C1 segment of cervical spinal cord (tissue), 14 donors: ENCODE measurements at regions not wholly inside any gene's neighbourhood (a gene's known extent, or its start where the extent isn't known, plus 50 kb on each side); places are given as distances from the start of the nearest gene placed in this dataset.
A peak's percentile ranks its signal among the peaks of the same experiment; 100 is the strongest.
"Not testable (repeated sequence)": the region's sequence is repeated elsewhere in the genome, so short reads cannot be mapped to it uniquely, and the experiment has no call there.

ENCODE experiments used
- DNase-seq, 14 donors: peaks; one replicate each; lab custom pipeline; 2025; lab: John Stamatoyannopoulos, UW

DNA sequence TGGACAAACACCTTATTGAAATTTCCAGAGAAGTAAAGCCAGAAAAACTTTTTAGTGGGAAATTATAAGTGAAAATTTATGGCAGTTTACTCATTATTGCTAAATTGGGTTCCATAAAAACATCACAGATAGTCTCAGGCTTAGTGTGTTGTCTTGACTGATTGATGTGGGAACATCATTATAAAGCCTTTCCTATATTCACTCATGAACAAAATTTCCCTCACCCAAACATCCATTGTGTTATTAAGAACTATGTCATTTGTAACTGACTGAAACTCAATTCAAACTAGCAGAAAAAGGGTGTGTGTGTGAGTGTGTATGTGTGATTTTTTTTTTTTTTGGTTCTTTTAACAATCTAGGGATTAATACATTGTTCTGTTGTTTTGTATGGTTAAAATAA is 143.7 kb upstream of the SEMA6A start:
- DNase-seq = no peak

DNA sequence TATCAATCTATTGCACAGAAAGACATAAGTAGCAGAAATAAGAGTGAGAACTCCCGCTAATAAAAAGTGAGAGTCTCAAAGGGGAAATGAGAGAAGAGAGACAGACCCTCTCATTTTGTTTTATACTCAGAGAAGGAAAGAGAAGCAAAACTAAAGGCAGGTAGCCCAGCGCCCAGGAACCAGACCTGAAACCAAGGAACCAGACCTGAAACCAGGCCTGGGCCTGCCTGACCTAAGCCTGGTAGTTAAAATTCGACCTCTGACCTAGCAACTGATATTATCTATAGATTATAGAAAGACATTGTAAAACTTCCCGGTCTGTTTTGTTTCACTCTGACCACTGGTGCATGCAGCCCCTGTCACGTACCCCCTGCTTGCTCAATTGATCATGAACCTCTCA is 134.5 kb upstream of the SEMA6A start:
- DNase-seq = no peak

DNA sequence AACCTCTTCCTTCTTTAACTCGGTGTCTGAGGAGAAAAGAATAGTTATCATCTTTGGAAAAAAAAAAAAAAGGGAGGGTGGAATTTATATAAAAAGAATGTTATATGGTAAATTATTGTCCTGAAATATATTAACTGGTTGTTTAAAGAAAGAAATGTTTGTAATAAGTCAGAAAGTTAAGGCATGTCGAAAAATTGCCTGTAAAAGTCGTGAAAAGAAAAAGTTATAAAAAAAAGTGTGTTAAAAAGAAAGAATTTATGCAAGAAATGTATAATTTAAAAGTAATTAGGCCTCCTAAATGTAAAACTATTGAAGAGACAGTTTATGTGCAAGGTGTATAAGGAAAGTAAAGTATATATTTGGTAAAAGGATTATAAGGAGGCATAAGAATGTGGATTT is 130.5 kb upstream of the SEMA6A start:
- DNase-seq = not testable (repeated sequence)

DNA sequence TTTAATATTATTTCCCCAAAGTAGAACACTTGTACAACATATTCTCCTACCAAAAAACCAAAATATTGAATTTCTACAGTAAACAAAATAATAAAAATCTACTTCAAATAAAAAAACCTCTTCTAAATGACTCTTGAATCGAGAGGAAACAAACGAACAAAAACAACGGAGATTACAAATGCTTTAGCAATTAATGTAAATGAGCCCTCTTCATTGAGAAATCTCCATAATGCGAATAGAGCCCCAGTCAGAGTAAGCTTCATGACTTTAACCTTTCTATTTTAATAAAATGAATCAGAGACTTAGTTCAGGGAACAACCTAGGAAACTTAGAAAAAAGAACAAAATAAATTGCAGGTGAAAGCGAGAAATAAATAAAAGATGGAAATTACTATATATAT is 129.3 kb upstream of the SEMA6A start:
- DNase-seq = no peak

DNA sequence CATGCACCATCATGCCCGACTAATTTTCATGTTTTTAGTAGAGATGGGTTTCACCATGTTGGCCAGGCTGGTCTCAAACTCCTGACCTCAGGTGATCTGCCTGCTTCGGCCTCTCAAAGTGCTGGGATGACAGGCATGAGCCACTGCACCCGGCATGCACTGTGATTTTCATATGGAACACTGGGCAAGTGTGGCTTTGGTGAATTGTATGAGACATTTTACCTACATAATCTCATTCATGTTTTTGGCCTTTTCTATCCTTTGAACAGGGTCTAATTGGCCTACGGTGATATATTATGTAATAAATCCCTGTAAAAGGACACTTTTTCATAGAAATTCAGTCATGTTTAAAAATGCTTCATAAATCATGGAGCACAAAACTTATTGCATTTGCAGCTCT is 128.7 kb upstream of the SEMA6A start:
- DNase-seq = no peak

DNA sequence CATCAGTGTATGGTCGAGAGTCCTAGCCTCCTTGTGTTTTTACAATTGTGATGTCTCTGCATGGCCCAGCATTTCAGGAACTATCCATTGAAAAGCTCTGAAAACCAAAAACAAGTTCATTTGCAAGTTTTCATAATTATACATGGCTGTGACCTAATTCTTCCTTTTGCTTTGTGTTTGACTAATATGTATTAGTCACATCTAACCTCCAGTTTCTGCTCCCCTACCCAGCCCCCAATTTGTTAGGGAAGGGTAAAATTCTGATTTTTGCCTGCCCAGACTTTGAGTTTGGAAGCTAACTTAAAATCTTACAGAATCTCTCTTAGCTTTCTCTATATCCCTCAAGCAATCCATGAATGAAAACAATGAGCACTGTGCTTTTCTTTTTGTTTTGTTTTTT is 128.2 kb upstream of the SEMA6A start:
- no peak for DNase-seq

DNA sequence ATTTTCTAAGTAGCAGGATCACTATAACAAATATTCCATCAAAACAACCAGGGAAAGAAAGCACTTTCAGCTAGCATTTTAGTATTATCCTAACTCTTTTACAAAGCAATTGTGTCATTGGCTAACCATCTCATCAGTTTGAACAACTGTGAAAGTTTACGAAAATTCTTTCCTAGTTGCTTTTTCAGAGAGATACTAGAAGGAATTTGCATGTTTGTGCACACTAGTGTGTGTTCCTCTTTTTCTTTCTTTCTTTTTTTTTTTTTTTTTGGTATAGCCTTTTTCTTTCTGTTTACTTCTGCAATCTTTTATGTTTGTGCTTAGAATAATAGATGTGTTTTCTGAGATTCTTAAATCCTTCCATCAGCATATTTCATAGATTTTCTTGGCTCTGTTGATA is 124.7 kb upstream of the SEMA6A start:
- no peak for DNase-seq

DNA sequence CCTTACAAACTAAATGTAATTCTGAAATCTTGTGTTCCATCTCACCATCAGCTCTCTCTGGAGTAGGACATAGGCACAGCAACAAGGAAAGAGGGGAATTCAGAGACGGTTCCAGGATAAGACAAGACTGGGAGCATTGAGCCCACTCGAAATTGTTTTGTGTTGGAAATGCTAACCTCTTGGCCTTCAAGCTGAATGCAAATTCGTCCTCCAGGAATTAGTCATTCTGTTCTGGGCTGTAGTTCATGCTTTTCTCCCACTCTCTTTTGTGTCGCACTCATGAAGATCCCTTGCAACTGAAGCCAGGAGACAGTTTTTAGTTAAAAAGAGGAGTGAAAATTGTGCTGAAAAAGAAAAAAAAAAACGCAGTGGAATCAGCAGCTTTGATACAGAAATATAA is 121.7 kb upstream of the SEMA6A start:
- DNase-seq = no peak

DNA sequence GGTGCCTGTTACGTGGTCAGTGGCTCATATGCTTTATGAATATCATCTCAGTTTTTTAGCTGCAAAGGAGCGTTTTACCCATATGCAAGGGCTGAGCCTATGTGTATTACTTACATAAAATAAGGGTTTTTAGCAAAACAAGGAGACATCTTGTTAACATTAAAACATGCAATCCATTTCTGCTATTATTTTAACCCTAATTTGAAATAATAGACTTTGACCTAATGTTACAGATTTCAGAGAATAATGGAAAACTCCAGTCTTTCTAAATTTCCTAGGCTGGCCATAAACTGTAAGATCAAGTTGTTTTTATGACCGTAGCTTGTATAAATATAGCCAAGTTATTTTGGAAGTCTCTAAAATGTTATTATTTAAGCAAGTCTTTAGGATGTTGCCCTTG is 121.1 kb upstream of the SEMA6A start:
- no peak for DNase-seq

DNA sequence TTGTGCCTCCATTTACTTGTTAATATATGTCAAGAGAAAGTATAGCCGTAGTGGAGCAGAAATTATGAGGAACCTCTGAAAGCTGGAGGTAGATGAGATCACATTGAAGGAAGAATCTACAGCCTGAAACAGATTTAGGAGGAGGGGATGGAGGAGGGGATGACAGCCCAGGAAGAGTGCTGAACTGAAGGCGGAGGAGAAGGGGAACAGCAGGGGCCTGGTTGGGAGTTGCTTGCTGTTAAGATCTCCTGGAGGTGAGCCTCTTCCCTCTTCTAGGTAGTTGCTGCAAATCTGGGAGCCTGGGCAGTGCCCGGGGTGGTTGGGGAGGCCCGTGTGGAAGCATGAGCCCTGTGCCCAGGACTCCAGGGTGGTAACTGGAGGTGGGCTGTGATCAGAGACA is 111.8 kb upstream of the SEMA6A start:
- no peak for DNase-seq

DNA sequence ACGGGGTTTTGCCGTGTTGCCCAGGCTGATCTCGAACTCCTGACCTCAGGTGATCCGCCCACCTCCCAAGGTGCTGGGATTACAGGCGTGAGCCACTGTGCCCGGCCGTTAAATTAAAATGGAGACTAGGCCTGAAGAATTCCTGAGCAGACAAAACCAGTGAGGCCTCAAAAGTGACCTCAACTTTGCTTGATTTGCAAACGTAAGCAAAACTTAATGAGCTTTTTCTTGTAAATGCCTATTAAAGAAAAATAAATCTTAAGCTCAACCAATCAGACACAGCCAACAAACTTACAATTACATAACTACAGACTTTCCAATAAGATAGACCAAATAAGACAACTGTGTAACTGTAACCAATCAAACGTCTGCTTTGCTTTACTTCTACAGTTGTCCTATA is 111.3 kb upstream of the SEMA6A start:
- DNase-seq = no peak

DNA sequence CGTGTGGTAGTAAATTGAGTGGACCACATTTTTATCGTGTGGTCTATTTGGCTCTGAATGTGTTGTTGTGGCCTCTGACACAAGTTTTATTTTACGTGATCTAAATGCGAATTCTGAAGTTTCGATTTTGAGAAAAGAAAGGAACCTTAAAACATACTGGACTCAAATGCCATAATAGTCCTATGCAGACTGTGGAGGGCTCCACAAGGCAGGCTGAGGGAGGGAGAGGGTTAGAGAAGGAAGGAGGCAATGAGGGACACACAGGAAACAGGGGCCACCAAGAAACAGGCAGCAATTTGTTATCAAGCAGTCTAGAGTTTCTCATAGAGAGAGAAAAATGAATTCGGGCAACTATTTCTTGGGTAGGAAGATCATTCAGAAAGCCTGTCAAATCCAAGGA is 110.4 kb upstream of the SEMA6A start:
- DNase-seq = no peak

DNA sequence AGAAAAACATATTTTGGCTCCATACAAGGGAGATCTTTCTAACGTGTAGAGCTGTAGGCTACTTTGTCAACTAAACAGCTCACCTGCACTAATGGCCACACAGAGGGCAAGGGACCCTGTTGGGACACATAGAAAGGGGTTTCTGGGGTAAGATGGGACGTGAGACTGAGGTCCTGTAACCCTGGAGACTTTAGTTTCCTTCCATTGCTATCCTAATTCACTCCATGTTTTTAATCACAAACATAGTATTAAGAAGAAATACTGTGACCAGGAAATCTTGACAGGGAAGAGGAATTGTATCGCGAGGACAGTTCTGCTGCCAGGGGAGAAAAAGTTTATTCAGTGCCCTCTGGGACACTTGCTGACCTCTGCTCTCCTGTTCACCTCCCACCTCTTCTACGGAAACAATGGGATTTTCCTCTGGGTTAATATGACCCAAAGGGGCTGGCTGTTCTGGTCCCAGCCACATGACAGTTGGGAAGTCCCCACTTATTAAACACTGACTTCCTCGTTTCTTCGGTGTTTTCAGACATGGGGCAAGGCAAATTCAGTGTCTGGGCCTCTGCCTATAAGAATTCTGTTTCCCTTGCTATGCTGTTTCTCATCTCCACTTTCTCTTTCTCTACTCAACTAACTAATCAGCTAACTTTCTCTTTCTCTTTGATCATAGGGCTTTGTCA is 106.9 kb upstream of the SEMA6A start:
- DNase-seq = no peak

DNA sequence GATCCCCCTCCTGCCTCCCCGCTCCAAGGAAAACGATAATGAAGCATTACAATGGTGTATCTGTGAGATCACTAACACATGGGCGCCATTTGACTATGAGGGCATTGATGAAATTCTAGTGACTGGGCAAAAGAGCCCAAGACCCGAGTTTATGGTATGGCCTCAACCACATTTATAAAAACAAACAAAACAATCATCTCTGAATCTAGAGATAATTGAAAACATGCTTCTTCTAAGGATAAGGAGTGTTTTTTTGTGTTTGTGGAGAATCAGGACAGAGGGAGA is 100.9 kb upstream of the SEMA6A start:
- no peak for DNase-seq

DNA sequence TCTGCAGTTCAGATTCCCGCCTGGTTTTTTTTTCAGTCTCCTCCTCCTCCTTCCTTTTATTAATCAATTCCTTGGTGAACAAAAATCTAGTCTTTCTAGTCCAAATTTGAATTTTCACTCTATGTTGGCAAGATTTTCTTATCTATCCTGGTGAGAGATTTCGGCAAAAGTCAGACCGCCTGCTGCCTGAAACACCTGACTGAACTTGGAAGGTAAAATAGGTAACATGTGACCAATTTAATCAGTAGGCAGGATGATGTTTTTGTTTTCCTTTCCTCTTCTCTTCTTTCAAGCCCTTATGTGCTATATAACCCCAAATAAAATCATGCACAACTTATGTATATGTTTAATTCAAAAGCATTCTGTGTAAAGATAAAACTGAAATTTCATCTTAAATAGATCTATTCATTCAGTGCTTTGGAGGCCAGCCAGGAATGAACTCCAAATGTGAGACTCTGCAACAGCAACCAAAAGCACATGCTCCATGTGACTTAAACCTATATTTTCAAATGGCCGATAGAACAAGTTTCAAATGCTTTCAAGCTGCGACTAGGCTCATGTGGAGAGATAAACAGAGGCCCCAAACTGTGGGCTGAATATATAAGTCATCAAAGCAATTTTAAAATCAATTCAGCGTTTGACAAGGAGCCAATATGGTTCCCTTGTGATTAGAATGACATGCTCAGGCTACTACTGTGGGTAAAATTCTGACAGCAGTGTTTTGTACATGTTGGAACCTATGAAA is 100.4 kb upstream of the SEMA6A start:
- peak in 1 of 14 donors; percentile 76 for DNase-seq

DNA sequence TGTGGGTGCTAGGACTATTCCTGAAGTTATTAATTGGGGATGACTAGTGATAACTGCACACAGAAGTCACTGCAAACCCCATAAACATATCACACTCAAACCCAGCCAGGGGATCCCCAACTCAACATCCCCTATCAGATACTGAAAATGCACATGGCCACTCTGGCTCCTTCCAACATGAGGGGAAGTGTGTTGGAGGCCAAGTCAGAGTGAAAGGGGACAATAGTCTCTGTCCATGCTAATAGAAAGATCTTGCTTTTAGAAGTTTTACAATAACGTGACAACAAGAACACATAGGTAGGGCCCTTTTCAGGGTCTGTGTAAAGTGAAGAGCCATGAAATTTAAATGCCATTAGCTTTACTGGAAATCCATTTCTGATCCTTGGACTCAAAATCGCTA is 98.8 kb upstream of the SEMA6A start:
- no peak for DNase-seq

DNA sequence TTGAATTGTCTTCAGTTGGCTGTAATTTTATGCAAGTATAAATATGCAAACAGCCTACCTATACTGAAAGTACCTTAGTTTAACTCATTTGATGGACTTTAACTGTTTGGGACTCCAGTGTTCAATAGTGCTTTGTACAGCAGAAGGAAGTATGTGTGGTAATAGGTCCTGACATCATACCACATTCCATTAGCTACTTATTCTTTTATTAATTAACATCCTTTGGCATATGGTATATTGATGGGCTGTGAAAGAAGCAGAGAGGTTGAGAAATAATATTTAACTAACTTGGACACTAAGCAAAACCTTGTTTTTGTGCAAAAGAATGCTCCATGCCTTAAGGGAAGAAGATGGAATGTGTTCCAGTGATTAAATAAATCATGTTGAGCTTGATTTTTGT is 97.6 kb upstream of the SEMA6A start:
- DNase-seq = no peak

DNA sequence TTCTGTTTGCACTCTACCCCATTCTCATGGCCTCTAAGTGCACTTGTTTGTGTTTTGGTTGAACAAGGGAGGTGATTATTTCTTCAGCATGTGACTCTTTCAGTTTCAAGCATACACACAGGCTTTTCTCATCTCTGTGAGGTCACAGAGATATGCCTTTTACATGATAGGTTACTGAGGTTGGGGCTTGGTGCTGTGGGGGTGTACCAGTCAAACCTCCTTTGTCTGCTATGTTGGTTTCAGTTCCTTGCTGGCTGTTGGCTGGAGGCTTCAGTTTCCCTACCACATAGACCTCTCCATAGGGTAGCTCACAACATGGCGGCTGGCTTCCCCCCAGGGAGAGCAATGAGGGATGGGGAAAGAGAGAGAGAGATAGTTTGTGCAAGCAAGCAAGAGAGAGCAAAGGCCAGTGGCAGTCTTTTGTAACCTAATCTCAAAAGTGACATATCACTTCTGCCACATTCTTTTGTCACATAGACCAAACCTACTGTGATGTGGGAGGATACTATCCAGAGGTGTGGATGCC is 96.7 kb upstream of the SEMA6A start:
- DNase-seq = peak in 1 of 14 donors; percentile 5

DNA sequence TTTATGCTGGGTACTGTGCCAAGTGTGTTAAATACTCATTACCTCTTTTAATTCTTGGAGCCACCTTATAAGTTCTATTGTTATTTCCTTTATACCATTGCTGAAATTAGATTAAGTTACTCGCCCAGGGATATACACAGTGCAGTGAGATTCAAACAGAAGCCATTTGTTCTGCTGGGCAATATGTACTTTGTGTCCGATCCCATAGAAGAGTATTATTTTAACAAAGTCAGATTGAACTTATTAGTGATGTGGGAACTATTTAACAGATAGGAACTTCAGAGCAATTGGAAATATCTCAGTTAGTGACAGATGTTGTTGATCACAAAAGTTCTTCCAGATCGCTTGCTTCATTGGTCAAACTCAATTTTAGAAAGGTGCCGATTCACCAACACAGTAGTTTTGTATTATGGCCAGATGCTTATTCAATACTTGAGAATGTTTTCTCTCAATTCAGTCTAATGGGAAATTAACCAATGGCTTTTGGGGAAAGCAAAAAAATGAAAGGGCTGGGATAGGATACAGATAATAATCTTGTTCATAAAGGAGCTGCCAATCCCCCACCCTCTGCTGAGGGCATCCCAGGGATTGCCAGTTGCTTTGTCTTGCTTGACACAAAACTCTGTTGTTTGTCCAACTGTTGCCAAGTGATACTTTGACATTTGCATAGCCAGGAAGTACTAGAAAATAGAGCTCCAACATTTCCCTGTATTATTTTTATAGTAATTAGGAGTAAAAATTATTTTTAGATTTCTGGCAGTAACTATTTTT is 94.8 kb upstream of the SEMA6A start:
- DNase-seq = peak in 8 of 14 donors; percentile 3 to 37 (median 16)

DNA sequence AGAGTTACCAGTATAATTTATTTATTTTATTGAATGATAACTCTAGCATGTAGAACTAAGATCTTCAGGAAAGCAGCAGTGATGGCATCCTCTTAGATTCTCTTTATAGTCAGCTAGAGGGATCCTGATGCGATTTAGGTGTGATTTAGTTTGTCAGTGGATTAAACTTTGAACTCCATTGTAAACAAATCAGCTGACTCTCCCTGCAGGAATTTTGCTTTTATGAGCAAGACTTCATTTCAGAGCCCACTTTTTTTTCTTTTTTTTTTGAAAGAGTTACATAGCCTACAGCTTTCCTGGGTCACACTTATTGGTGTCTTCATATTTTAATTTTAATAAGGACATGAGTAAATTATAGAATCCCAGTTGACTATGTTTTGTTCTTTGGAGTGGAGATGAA is 93.8 kb upstream of the SEMA6A start:
- no peak for DNase-seq

DNA sequence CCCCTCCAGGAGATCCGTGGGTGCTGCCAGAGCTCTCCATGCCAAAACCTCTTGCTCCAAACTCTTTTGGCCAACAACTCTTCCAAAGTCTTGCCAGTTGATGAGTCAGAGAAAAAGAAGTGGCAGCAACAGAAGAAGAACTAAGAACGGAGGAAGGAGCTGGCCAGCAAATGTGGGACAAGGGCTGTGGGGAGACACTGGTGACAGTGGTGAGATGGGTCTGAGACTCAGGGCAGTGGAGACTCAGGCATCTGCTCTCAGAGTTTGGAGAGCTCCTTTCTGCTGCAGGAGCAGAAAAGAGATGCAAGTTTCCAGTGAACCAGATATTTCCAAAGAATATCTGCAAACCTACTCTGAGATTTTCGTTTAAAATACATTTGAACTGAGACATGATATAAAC is 92.3 kb upstream of the SEMA6A start:
- DNase-seq = peak in 1 of 14 donors; percentile 32

DNA sequence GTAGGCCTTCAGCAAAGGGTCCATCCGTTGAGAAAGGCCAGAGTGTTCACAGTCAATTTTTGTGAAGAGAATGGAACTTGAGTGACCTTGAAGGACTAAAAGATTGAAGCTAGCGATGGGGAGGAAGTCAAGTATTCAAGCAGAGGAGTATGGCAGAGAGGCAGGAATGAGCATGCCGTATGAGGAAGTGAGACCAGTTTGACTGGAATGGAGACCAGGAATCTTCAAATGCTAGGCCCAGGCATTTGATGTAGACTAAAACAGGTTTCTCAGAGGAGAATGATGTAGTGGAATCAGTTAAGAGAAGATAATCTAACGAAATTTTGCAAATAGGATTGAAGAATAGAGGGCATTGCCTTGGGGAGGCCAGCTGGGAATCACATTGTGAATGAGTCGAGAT is 90.4 kb upstream of the SEMA6A start:
- no peak for DNase-seq

DNA sequence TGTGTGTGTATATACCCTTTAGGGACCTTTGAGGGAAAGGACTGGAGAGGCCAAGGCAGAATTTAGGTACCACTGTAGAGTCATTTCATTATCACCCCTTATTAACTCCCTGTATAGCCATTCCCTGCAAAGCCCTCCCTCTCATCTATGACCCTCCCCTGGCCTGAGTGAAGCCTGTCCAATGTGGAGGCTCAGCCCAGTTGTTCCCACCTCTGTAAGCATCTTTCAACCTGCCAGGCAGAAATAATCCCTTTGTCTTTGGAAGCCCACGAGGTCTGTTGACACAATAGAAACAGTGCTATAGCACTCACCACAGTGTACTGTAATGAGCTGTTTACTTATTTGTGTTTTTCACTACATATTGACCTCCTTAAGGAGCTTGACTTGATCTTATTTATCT is 88.5 kb upstream of the SEMA6A start:
- DNase-seq = no peak
